ENCODE measurements at regions not wholly inside any gene's neighbourhood (a gene's known extent, or its start where the extent isn't known, plus 50 kb on each side); places are given as distances from the start of the nearest gene placed in this dataset.

DNA sequence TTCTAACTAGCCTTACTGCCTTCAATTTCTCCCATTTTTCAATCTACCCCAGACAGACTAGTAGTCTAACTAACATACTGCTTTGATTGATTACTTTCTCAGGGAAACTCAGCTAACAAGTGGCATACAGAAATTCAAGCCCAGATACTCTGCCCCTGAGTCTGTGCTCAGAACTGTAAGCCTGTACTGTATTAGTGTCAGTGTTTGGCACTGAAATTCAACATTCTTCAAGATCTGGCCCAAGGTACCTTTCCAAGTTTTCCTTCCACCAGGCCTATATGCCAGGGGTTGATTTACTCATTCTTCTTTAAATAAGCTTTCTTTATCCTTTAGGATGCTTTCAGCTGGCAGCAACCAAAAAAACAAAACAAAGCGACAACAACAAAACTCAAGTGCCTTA is 433.2 kb upstream of the MARCKS start:
- in situ Hi-C loops (cut with HindIII; ENCODE audit: low sequenced_read_pairs) = no loop called here

- in situ Hi-C loops (cut with HindIII; ENCODE audit: low sequenced_read_pairs) = no loop called here
Observed at GRCh38 chr6:113425977-113426660, 431.0 kb upstream of the MARCKS start.

DNA sequence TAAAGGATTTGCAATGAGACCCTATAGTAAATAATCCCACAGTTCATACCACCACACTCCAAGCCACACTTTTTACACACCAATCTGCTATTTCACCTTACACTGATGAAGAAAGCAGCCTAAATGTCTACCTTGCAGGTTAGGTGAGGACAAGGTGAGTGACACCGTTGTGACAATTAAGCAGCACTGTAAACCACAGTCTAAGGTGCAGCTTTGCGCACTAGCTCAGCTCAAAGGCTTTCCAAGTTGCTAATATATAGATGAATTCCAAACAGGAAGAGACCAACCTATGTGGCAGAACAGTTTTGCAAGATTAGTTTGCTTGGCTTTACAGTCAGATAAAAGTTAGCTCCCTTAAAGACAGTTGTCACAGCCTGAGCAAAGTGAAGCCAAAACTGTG is 429.5 kb upstream of the MARCKS start:
- in situ Hi-C loops (cut with HindIII; ENCODE audit: low sequenced_read_pairs) = no loop called here

GRCh38 chr6:113428702-113429101 is 428.4 kb upstream of the MARCKS start:
- in situ Hi-C loops (cut with HindIII; ENCODE audit: low sequenced_read_pairs) = no loop called here

DNA sequence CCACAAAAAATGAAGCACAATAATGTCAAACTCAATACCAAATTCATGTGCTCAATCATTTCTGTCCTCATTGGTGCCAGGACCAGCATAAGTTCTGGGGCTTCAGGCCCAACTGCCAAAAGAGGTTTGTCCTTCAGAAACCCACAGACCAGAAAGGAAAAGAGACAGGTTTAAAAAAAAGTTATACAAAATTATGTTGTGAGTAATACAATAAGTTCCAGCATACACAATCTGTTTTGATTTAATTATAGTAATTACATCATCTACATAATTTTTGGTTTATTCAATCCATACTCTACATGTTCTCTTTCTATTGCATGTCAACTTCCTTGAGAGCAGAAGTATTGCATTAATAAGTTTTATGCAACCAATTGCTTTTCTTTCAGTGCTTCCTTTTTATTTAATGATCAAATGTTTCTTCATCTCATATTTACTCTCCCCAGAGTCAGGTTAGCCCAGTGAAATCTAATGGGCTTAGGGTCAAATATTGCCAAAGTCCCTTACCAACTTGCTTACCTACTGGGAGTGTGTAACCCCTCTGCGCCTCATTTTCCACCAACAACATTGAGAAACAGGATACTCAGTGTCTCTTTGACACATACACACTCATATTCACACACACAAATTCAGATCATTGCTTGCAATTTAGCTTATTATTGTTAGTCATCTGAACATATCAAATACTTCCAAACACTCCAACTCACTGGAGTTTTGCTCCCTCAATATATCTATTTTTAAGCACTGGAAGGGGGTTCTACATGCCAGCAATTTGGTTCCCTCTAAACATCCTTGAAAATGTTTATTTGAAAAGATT is 424.4 kb upstream of the MARCKS start:
- in situ Hi-C loops (cut with HindIII; ENCODE audit: low sequenced_read_pairs) = no loop called here

DNA sequence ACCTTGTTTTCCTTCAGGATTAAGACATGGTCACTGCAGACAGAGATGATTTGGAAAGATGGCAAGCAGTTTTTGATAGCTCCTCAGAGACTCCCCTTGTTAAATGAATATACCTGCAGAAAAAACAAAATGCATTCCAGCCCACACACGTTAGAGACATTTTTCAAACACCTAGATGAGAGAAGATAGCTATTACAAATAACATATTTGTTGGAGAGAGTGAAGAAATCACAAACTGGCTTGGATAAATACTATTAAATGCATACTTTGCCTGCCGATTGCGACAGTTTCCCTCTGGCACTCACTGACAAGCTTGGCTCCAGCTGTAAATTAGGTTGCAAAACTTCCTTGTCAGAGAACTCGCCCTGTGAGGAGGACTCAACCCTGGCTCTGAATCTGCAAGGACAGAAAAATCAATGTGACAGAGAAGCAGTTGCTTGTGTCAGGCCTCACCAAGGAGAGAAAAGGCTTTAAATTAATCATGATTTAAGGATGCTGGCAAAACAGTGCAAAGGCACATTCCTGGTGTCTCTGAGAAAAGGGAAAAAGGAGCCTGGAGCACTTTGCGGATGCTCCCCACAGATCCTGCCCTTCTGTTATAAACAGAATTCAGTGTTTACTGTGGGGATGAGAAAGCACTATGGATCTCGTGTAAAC is 423.7 kb upstream of the MARCKS start:
- in situ Hi-C loops (cut with HindIII; ENCODE audit: low sequenced_read_pairs) = no loop called here

DNA sequence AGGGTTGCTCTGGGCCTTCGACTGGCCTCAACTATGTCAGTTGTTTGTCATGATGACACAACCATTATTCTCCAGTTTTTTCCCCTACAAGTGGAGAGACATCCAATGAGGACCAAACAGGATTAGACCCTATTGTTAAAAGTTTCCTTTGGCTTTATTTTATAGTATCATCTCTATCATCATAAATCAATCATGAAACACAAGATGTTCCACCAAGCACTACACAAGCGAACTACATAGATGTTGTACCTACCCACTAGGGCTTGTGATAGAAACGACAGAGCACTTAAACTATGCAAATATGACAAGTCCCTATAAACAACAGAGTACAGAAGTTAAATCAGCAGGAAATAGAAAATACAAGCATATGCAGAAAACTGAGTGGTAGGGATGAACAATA is 422.5 kb upstream of the MARCKS start:
- in situ Hi-C loops (cut with HindIII; ENCODE audit: low sequenced_read_pairs) = no loop called here

GRCh38 chr6:113437566-113437965 is 419.6 kb upstream of the MARCKS start:
- in situ Hi-C loops (cut with HindIII; ENCODE audit: low sequenced_read_pairs) = no loop called here

GRCh38 chr6:113439866-113440265 is 417.3 kb upstream of the MARCKS start:
- in situ Hi-C loops (cut with HindIII; ENCODE audit: low sequenced_read_pairs) = no loop called here

DNA sequence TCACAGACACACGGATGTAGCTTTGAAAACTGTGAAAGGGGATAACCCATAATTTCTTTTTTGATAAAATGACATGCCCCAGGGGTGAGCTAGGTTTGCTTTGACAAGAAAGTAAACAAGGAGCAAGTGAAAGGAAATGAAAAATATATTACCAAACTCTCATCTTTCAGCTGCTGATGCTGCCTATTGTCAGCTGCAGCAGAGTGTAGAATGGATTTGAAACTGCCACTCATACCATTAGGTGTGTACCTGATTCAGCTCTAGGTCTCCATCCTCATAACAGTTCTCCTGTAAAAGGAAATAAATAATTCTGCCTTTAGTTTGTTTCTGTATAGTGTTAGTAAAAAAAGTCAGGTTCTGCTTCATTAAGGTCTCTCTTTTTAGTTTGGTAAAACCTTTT is 415.1 kb upstream of the MARCKS start:
- in situ Hi-C loops (cut with HindIII; ENCODE audit: low sequenced_read_pairs) = no loop called here

GRCh38 chr6:113445201-113445600 is 411.9 kb upstream of the MARCKS start:
- in situ Hi-C loops (cut with HindIII; ENCODE audit: low sequenced_read_pairs) = no loop called here

- in situ Hi-C loops (cut with HindIII; ENCODE audit: low sequenced_read_pairs) = no loop called here
Observed at GRCh38 chr6:113447088-113447831, 409.9 kb upstream of the MARCKS start.

GRCh38 chr6:113449051-113449450 is 408.1 kb upstream of the MARCKS start:
- in situ Hi-C loops (cut with HindIII; ENCODE audit: low sequenced_read_pairs) = no loop called here

DNA sequence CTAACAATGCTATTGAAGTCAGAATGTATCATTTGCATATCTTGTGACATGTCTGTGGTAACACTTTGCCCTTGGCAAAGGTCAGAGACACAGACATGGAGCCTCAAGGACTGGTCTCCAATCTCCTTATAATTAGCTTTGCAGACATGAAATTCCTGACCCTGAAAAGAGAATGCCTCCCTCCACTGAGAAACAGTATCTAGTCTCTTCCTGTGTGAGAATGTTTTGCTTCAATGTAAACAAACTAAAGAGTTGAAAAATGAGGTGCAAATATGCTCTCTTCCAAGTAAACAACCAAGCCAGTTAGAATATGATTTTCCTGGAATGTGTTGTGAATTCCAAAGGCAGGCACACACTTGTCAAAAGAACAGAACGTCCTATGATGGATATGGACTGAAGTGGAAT is 407.1 kb upstream of the MARCKS start:
- in situ Hi-C loops (cut with HindIII; ENCODE audit: low sequenced_read_pairs) = no loop called here

- in situ Hi-C loops (cut with HindIII; ENCODE audit: low sequenced_read_pairs) = no loop called here
Observed at GRCh38 chr6:113451049-113451448, 406.1 kb upstream of the MARCKS start.

GRCh38 chr6:113457198-113457597 is 399.9 kb upstream of the MARCKS start:
- in situ Hi-C loops (cut with HindIII; ENCODE audit: low sequenced_read_pairs) = no loop called here

- in situ Hi-C loops (cut with HindIII; ENCODE audit: low sequenced_read_pairs) = no loop called here
Observed at GRCh38 chr6:113457751-113458150, 399.4 kb upstream of the MARCKS start.

DNA sequence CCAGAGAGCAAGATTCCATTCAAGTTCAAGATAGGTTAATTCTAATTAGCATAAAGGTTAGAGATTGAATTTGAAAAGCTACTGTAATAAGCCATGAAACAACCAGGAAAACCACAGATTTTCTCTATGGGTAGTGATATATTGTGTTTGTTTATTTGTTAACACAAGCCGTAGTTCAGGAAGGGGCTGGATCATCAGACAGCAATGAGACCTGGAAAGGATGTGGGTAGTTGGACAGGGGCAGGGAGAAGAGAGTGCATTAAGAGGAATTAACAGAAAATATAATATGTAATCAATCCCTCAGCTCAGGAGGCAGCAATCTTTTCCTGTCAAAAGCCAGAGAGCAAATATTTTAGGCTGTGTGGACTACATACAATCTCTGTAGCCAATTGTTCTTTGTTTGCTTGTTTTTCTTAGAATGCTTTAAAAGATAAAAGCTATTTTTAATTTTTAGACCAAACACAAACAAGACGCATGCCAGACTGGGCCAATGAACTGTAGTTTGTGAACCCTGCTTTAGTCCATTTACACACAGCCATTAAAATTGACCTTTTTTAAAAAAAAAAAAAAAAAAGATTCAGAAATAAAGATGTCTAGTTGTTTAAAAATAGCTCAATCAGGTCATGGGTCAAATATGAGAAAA is 398.7 kb upstream of the MARCKS start:
- in situ Hi-C loops (cut with HindIII; ENCODE audit: low sequenced_read_pairs) = no loop called here

- in situ Hi-C loops (cut with HindIII; ENCODE audit: low sequenced_read_pairs) = no loop called here
Observed at GRCh38 chr6:113461153-113461932, 395.8 kb upstream of the MARCKS start.

DNA sequence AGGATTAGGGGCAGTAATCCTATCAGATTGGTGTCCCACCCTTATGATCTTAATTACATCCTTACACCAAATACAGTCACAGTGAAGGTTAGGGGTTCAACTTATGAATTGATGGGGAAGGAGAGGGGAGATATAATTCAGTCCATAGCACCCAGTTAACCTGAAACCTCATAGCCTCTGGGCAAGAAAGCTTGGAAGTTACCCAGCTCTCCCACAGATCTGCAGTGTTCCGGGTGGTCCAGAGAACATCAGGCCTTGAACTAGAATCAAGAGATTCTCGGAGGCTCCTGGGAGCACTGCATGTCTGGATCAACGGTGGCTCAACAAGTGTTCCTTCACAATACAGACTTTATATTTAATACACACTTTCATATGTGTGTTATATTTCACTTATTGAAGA is 392.6 kb upstream of the MARCKS start:
- in situ Hi-C loops (cut with HindIII; ENCODE audit: low sequenced_read_pairs) = no loop called here
